ENCODE measurements at regions not wholly inside any gene's neighbourhood (a gene's known extent, or its start where the extent isn't known, plus 50 kb on each side); places are given as distances from the start of the nearest gene placed in this dataset.
"Not testable (repeated sequence)": the region's sequence is repeated elsewhere in the genome, so short reads cannot be mapped to it uniquely, and the experiment has no call there.

DNA sequence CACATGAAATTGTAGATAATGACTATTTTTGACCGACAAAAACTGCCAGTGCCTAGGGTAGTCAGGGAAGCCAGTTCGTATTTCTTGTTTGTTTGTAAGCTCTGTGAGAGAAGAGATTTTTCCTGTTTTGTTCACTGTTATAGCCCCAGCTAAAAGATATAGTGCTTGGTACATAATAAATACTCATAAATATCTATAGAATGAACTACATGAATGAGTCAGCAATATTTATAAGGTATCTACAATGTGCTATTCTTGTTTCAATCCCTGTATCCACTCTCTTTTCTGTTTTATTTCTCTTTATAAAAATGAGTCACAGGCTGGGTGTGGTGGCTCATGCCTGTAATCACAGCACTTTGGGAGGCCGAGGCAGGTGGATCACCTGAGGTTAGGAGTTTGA, 275.6 kb upstream of the FANCL start:
- DNase-seq (ENCODE audit: low read depth in 2 of 2) = no peak

DNA sequence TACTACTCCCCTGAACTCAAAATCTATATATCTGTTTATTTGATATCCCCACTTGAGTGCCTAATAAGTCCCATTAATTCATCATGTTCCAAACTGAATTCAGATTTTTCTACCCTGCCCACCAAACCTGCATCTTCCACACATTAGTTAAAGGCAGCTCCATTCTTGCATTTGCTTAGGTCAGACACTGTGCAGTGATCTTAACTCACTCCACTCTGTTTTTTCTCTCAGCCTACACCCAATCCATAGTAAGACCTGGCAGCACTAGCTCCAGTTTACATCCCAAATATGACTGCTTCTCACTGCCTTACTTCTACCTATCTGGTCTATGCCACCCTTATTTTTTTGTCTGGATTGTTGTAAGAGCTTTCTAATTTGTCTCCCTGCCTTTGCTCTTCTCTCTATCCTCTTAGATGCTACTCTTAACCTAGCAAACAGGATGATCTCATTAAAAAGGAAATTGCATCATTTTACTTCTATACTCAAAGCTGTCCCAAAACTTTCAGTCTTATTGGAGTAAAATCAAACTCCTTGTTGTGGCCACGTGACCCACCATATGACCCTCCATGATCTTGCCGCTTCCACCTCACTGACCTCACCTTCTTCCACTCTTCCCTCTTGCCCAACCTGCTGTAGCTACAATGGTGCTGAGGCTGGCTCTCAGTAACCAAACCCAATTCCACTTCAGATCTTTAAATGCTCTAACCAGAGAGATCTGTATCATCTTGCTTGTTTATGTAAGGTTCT, 274.9 kb upstream of the FANCL start:
- DNase-seq (ENCODE audit: low read depth in 2 of 2) = no peak

DNA sequence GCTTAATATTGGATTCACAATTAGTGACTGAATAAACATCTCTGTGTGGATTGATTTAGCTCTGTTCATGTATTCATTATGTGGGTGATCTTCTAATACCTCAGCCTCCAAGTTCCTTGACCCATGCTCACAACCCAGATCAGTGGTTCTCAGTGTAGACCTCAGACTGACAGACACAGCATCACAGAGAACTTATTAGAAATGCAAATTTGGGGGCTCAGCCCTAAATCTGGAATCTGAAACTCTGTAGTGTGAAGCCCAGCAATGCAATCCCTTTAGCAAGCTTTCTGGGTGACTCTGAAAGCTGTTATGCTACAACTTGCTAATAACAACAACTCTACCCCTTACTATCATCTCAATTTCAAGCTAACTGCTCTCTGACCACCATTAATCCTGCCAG, 273.1 kb upstream of the FANCL start:
- DNase-seq (ENCODE audit: low read depth in 2 of 2) = no peak

DNA sequence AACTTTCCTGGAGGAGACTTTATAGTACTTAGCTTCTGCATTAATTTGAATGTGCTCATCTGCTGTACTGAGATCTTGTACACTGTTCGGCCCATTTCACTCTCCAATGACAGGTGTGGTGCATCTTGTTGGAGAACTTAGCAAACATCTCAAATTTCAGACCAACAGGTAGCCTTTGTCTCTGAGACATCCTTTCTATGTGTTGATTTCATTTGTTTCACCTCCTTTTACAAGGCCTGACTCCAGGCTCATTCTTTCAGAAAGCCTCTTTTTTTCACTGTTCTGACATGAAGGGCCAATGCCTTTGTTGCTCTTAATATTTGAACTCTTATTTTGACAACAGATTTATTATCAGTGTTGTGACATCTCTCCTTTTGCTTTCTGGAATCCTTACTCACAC, 271.8 kb upstream of the FANCL start:
- DNase-seq (ENCODE audit: low read depth in 2 of 2) = no peak

DNA sequence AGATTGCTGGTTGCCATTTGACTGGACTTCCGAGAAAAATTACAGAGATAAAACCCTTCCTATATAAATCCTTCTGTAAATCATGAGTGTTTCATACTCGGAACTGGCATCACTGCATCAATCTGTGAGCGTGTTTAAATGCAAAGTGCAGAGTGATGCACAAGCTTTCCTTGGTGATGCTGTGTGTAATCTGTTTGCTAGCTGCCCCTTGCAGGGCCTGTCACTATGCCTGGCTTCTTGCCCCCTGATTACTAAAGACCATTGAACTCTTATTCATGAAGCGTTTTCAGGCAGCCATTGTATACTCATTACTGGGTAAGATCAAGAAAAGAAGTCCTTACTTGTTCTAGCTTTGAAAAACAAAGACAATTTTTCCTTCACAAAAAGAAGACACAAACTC, 266.9 kb upstream of the FANCL start:
- no peak for DNase-seq (ENCODE audit: low read depth in 2 of 2)

DNA sequence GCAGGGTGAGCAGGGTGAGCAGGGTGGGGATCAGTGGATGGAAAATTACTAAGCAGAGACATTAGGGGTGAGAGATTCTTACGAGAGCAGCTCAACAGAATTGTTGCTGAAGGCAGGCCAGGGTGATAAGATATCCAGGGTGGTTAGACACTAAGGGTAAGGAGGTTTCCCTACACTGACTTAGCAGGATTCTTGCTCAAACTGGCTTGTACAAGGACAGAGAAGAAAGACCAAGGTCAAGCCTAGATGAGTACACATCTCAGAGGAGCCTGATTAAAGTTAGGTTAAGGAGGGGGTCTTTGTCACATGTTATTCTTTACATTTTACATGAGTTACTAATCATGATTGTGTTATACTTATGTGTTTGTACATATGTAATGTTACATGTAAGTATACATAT, 262.8 kb upstream of the FANCL start:
- no peak for DNase-seq (ENCODE audit: low read depth in 2 of 2)

DNA sequence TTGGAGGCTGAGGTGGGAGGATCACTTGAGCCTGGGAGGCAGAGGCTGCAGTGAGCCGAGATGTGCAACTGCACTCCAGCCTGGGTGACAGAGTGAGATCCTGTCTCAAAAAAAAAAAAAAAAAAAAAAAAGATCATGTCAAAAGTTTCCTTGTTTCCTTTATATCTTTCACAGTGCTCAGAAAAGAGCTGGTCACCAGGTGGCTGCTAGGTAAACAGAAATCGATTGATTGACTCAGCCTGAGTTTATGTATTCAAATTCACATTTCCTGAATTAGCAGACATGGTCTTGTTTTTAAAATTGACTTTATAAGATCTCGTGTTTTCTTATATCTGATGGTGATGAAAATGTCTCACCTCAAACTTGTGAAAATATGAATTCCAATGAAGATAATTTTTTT, 261.8 kb upstream of the FANCL start:
- no peak for DNase-seq (ENCODE audit: low read depth in 2 of 2)

DNA sequence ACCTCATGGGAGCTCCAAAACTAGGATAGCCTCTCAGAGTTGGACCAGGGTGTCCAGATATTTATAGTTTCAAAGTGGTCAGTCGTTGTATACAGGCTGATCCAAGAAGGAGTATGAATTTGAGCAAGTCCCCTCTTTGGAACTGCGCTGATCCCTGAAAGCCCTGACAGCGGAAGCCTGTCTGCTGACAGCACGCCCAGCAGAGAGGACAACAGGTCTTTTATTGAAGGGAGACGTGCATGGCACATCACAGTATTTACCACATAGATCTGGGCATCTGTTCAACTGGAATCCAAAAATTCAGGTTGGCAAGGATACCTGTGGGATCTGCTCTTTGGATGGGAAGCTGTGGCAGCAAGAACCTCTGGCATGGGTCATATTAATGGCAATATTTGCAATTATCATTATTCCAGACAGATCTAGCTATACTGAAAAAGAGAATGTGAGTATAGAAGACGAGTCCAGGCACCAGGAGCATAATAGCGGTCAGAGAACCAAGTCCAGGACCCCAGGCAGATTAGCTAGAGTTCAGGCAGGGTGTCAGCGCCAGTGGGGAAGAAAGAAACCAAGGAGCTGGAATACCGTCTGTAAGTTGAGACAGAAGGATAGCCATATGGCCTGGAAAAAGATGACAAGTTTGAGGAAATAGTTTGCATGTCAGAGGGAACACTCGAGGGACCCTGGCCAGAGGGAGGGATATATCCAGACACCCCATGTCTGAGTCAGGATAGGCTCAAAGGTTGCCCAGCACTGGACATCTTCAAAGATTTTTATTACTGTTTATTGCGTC, 260.4 kb upstream of the FANCL start:
- no peak for DNase-seq (ENCODE audit: low read depth in 2 of 2)

DNA sequence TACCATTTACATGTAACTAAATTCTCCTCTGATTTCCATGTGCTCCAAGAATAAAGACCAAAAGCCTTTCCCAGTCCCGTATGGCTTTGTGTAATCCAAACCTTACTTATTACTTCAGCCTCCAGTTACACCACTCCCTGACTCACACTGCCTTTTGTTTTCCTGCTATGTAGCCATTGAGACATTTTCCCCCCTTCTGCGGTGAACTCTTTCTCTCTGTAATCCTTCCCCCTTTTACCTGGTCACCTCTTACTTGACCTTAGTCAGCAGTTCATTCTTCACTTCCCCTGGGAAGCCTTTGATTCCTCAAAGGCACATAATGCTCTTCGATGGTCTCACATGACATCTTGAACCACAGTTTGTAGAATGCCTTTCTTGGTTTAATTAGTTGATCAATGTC, 256.0 kb upstream of the FANCL start:
- no peak for DNase-seq (ENCODE audit: low read depth in 2 of 2)

DNA sequence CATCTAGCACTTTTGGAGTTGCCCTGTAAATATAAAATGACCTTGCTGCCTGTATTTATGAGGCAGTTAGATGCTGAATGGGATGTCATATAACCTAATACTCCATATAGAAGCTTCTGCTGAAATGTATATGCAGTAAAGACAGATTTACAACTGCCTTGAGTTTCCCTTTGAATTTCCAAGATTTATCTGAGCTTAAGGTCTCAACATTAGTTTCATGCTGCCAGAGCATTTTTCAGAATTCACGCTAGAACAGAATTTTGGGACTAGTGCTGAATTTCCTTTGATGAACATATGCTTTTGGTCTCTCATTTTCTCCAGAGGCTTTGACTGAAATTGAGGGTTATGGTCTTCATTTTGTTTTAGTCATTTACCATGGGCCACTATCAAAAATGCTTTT, 254.7 kb upstream of the FANCL start:
- DNase-seq (ENCODE audit: low read depth in 2 of 2) = no peak

DNA sequence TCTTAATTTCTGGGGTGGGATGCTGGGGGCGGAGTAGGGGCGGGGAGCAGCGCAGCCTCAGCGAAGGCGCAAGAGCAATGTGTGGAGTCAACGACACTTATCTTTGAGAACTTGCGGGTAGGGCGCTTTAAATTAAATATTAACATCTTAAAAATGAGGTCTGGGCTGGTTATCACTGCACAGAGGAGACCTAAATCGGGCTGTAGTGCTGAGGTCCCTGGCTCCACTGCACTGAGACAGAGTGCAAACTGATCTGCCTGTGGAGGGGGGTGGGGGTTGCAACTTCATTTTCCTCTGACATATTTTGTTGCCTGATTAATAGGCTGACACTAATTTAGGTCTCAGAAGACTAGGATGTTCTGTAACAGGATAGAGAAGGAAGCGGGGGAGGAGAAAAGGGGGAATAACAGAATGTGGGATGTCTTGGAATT, 253.0 kb upstream of the FANCL start:
- DNase-seq (ENCODE audit: low read depth in 2 of 2) = no peak

DNA sequence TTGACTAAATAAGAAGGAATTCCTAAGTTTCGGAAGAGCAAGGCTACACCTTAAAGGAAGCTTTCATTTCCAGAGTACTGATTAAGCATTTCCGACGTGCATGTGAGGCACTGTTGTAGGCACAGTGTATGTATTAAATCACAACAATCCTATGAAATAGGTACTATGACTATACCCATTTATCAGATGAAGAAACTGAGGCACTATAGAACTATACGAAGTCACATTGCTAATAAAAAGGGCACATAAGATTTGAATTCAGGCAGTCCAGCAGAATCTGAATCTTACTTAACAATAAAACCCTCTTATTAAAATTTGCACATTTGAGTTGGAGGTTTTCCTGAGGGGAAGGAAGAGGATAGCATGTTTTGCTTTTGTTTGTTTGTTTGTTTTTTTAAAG, 243.5 kb upstream of the FANCL start:
- no peak for DNase-seq (ENCODE audit: low read depth in 2 of 2)

DNA sequence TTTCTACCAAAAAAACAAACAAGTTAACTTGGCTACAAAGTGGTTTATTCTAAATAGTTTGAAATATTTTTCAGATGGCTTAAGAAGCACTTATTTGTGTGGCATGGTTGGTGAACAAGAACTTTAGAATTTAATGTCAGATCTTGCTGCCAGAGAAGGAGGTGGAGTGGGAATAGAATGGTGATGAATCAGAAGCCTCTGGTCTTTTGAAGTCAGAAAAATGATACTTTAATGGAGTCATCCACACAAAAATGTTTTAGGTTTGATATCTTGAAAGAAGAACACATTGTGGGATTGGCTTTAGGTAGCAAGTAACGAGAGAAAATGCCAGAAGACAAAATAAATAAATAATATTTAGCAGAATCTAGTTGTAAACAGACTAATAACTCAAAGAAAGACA, 243.1 kb upstream of the FANCL start:
- no peak for DNase-seq (ENCODE audit: low read depth in 2 of 2)

DNA sequence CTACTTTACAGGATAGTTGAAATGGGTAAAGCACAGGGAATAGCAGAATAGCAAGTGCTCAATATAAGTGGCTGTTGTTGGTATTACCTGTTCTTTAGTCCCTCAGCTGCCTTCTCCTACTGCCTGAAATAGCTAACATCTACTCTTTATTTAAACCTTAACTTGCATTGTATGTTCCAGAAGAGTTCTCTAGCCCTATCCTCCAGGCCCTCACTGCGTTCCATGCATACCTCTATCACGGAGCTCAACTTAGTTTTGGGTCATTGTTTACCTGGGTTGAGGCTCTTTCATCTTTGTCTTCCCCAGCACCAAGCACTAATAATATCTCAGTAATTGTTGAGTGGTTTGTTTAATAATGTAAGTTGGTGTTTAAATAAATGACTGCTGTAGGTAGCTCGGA, 242.2 kb upstream of the FANCL start:
- DNase-seq (ENCODE audit: low read depth in 2 of 2) = no peak

DNA sequence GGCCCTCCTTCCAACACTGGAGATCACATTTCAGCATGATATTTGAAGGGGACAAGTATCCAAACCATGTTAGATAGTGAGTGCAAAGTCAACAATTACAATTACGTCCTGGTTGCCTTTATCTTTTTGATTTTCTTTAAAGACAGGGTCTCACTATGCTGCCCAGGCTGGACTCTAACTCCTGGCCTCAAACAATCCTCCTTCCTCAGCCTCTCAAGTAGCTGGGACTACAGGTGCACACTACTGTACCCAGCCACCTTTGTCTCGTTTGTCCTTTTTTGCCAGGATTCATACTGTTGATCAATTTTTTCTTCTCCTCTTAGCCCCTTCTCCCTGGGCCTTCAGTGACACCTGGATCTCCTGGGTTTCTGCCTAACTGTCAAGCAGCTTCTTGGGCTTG, 240.5 kb upstream of the FANCL start:
- DNase-seq (ENCODE audit: low read depth in 2 of 2) = no peak

DNA sequence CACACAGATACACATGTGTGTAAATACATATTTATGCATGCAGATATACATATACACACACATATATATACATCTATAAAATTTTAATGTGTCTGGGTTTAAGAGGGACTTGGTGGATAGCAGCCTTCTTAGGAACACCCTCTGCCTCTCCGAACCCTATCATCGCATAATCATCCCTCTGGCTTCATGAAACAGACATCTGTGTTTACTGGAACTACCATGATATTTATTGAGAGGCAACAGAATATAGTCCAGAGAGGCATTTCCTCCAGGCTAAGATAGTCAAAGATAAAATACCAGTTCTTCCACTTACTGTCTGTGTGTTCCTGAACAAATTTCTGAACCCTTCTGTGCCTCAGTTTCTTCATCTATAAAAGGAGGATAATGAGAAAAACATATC, 239.0 kb upstream of the FANCL start:
- DNase-seq (ENCODE audit: low read depth in 2 of 2) = no peak

DNA sequence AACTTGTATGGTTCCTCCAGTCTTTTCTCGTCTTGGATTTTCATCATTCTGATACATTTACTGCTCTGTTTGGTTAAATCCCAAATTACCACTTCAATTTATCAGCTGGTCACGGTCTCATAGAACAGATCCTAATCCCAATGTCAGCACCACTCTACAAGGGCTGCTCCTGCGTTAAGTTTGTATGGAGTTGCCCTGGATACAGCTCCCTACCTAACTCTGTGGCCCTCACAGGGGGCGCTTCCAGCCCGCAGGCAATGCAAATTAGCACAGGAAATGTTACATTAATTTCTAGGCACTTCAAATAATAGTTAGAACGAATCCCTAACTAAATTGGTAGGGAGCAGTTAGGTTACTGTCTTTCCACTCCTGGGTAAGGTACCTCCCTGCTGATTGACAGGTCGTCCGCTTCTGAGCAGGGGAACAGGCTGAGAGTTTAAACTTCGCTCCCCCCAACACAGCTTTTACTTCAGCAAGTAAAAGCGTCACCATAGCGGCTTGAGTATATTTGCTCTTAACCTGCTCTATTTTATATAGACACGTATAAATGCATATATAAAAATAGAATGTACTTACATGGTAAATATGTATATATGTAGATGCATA, 238.5 kb upstream of the FANCL start:
- DNase-seq (ENCODE audit: low read depth in 2 of 2) = no peak

DNA sequence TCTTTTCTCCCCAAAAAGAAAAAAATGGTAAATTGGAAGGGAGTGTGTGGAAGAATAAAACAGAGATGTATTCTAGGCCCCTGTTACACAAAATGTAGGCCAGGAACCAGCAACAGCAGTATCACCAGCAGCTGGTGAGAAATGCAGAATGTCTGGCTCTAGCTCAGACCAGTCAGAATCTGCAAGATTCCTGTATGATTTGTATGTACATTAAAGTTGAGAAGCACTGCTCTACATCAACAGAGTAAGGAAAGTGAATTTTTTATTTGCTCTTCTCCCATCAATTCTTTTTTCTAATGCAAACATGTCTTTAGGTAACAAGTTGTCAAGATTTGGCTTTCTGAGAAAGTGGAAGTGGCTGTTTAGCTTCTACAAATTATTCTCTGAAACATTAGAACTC, 235.4 kb upstream of the FANCL start:
- no peak for DNase-seq (ENCODE audit: low read depth in 2 of 2)

DNA sequence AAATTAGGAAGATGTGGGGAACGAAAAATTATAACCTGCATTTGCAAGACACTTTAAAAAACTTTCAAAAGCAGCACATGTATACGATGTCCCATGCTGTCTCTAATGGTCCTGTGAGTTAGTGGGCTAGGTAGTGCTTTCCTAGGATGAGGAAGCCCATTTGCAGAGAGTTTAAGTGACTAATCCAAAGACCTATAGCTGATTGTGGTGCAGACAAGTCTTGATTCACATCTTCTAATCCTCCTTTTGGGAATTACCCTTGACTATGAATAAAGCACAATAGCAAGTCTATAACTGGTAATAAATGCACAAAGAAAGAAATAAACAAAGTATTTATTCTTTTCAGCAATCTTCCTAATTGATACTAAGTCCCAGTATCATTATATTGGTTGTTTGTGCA, 234.6 kb upstream of the FANCL start:
- DNase-seq (ENCODE audit: low read depth in 2 of 2) = no peak

DNA sequence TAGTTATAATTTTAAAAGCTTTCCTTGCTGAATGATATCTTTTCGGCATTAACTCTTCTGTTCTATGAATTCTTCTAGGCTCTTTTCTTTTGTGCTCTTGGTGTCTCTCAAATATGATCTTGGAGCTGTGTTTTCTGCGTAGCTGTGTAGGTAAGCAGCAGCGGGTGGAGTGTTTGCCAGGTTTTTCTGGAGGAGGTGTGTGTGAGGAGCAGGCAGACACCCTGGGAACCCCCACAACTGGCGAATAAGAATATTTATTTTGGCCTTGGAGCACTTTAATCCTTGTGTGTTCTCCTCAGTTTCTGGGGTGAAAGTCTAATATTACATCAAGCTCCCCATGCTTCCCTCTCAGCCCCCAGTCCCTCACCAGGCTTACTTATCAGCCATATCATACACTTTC, 232.0 kb upstream of the FANCL start:
- DNase-seq (ENCODE audit: low read depth in 2 of 2) = no peak

DNA sequence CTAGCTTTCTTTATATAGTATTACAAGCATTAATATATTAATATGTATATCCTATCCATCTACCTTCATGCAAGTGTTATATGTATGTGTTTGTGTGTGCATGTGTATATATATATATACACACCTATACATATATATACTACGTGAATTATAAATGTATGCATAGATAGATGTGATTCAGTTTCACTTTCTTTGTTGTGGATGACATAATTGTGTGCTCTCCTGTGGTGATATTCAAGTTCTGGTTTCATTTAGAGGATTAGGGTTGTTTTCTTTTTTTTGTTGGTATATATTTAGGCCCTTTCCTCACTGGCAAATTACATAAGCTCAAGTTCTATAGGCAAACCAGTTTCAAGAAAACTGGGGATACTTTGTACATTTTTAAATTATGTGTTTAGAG, 225.7 kb upstream of the FANCL start:
- DNase-seq (ENCODE audit: low read depth in 2 of 2) = no peak

DNA sequence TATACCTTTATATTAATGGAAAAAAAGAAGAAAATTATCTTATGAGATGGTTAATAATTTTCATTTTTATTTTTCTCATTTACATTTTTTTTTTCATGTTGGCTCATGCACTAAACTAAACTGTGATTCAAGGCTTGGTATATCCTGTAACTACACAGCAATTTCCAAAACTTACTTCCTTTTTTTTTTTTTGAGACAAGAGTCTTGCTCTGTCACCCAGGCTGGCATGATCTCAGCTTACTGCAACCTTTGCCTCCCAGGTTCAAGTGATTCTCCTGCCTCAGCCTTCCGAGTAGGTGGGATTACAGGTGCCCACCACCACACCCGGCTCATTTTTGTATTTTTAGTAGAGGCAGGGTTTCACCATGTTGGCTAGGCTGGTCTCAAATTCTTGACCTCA, 224.9 kb upstream of the FANCL start:
- not testable (repeated sequence) for DNase-seq (ENCODE audit: low read depth in 2 of 2)

DNA sequence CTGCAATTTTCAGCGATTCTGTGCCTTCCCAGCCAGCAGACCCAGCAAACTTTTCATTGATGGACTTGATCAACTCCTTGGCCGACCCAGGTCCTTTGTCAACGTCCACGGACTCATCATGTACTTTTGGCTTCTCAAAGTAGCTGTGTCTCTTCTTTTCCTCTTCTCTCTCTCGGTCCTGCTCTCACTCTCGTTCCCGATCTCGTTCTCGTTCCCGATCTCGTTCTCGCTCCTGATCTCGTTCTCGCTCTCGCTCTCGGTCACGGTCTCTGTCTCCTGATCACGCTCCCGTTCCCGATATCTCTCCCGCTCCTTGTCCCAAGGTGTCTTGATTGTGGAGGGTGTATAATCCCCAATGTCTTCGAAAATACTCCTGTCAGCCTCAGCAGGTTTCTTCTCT, 219.5 kb upstream of the FANCL start:
- DNase-seq (ENCODE audit: low read depth in 2 of 2) = no peak
